ENCODE measurements at regions not wholly inside any gene's neighbourhood (a gene's known extent, or its start where the extent isn't known, plus 50 kb on each side); places are given as distances from the start of the nearest gene placed in this dataset.
A peak's percentile ranks its signal among the peaks of the same experiment; 100 is the strongest.

- DNase-seq, result no peak
- Histone ChIP-seq H3K4me3 (ENCODE audit: low read length) (no peak overlapping the region), H3K27ac (ENCODE audit: low read length) (no peak overlapping the region), H3K9me3 (replicated peaks; ENCODE audit: control insufficient read depth, low read depth, low read length) (no peaks in the 10 kb centered on the region), H3K27me3 (ENCODE audit: control insufficient read depth, insufficient read depth, low read length) (no peaks in the 10 kb centered on the region), H3K4me1 (ENCODE audit: control insufficient read depth, insufficient read depth, low read length) (no peaks in the 10 kb centered on the region), H3K36me3 (ENCODE audit: control insufficient read depth, insufficient read depth, low read length) (no peaks in the 10 kb centered on the region)
- WGBS (ENCODE audit: insufficient coverage), result 76% methylated on average over 2 of the region's 3 CpGs
These were observed 248.8 kb downstream of the SUDS3 start for GRCh38 chr12:118625050-118625675.

- peak; percentile 6 for DNase-seq
These were observed 256.7 kb downstream of the SUDS3 start for GRCh38 chr12:118633071-118633470.

GRCh38 chr12:118635276-118635675 lies 258.9 kb downstream of the SUDS3 start:
- Histone ChIP-seq H3K9me3 (replicated peaks; ENCODE audit: control insufficient read depth, low read depth, low read length) (no peaks in the 10 kb centered on the region), H3K36me3 (ENCODE audit: control insufficient read depth, insufficient read depth, low read length) (no peaks in the 10 kb centered on the region), H3K4me1 (ENCODE audit: control insufficient read depth, insufficient read depth, low read length) (no peaks in the 10 kb centered on the region), H3K27ac (ENCODE audit: low read length) (no peak overlapping the region), H3K4me3 (ENCODE audit: low read length) (no peak overlapping the region), H3K27me3 (ENCODE audit: control insufficient read depth, insufficient read depth, low read length) (no peaks in the 10 kb centered on the region)
- DNase-seq, result no peak
- WGBS (ENCODE audit: insufficient coverage), result no CpG with 5 or more reads among the region's 3 CpGs

More at GRCh38 chr12:118633071-118633470, 256.7 kb downstream of the SUDS3 start:
- Histone ChIP-seq H3K27me3 (ENCODE audit: control insufficient read depth, insufficient read depth, low read length) (no peaks in the 10 kb centered on the region), H3K27ac (ENCODE audit: low read length) (no peak overlapping the region), H3K36me3 (ENCODE audit: control insufficient read depth, insufficient read depth, low read length) (no peaks in the 10 kb centered on the region), H3K9me3 (replicated peaks; ENCODE audit: control insufficient read depth, low read depth, low read length) (no peaks in the 10 kb centered on the region), H3K4me1 (ENCODE audit: control insufficient read depth, insufficient read depth, low read length) (no peaks in the 10 kb centered on the region), H3K4me3 (ENCODE audit: low read length) (no peak overlapping the region)
- WGBS (ENCODE audit: insufficient coverage), result no CpG with 5 or more reads among the region's 4 CpGs

GRCh38 chr12:118637767-118638370 lies 261.5 kb downstream of the SUDS3 start:
- Histone ChIP-seq H3K9me3 (replicated peaks; ENCODE audit: control insufficient read depth, low read depth, low read length) (no peaks in the 10 kb centered on the region), H3K4me1 (ENCODE audit: control insufficient read depth, insufficient read depth, low read length) (no peaks in the 10 kb centered on the region), H3K27me3 (ENCODE audit: control insufficient read depth, insufficient read depth, low read length) (no peaks in the 10 kb centered on the region), H3K4me3 (ENCODE audit: low read length) (no peak overlapping the region), H3K36me3 (ENCODE audit: control insufficient read depth, insufficient read depth, low read length) (no peaks in the 10 kb centered on the region), H3K27ac (ENCODE audit: low read length) (no peak overlapping the region)
- no peak for DNase-seq
- WGBS (ENCODE audit: insufficient coverage), result 62% methylated on average over 4 of the region's 7 CpGs

GRCh38 chr12:118641249-118641648 lies 264.9 kb downstream of the SUDS3 start:
- Histone ChIP-seq H3K36me3 (ENCODE audit: control insufficient read depth, insufficient read depth, low read length) (no peaks in the 10 kb centered on the region), H3K4me3 (ENCODE audit: low read length) (no peak overlapping the region), H3K9me3 (replicated peaks; ENCODE audit: control insufficient read depth, low read depth, low read length) (no peaks in the 10 kb centered on the region), H3K27ac (ENCODE audit: low read length) (no peak overlapping the region), H3K4me1 (ENCODE audit: control insufficient read depth, insufficient read depth, low read length) (no peaks in the 10 kb centered on the region), H3K27me3 (ENCODE audit: control insufficient read depth, insufficient read depth, low read length) (no peaks in the 10 kb centered on the region)
- no peak for DNase-seq
- WGBS (ENCODE audit: insufficient coverage), result 40% methylated on average over 1 of the region's 3 CpGs

- no peaks in the 10 kb centered on the region for H3K9me3 ChIP-seq (replicated peaks; ENCODE audit: control insufficient read depth, low read depth, low read length)
- H3K4me1 ChIP-seq (ENCODE audit: control insufficient read depth, insufficient read depth, low read length), result no peaks in the 10 kb centered on the region
- H3K27ac ChIP-seq (ENCODE audit: low read length), result no peak overlapping the region
- H3K36me3 ChIP-seq (ENCODE audit: control insufficient read depth, insufficient read depth, low read length), result no peaks in the 10 kb centered on the region
- WGBS (ENCODE audit: insufficient coverage), result 5% methylated on average over 2 of the region's 3 CpGs
- H3K27me3 ChIP-seq (ENCODE audit: control insufficient read depth, insufficient read depth, low read length), result no peaks in the 10 kb centered on the region
- peak; percentile 31 for DNase-seq
- H3K4me3 ChIP-seq (ENCODE audit: low read length), result no peak overlapping the region
These were observed 268.9 kb downstream of the SUDS3 start for GRCh38 chr12:118645219-118645618.

GRCh38 chr12:118649765-118650585 lies 273.6 kb downstream of the SUDS3 start:
- WGBS (ENCODE audit: insufficient coverage), result 79% methylated on average over 17 of the region's 19 CpGs
- Histone ChIP-seq H3K4me3 (ENCODE audit: low read length) (no peak overlapping the region), H3K4me1 (ENCODE audit: control insufficient read depth, insufficient read depth, low read length) (no peaks in the 10 kb centered on the region), H3K27me3 (ENCODE audit: control insufficient read depth, insufficient read depth, low read length) (no peaks in the 10 kb centered on the region), H3K36me3 (ENCODE audit: control insufficient read depth, insufficient read depth, low read length) (no peaks in the 10 kb centered on the region), H3K9me3 (replicated peaks; ENCODE audit: control insufficient read depth, low read depth, low read length) (no peaks in the 10 kb centered on the region), H3K27ac (ENCODE audit: low read length) (no peak overlapping the region)
- no peak for DNase-seq

- DNase-seq, result no peak
- no peaks in the 10 kb centered on the region for H3K27me3 ChIP-seq (ENCODE audit: control insufficient read depth, insufficient read depth, low read length)
- no peaks in the 10 kb centered on the region for H3K36me3 ChIP-seq (ENCODE audit: control insufficient read depth, insufficient read depth, low read length)
- H3K27ac ChIP-seq (ENCODE audit: low read length), result no peak overlapping the region
- 97% methylated on average over 7 of the region's 7 CpGs for WGBS (ENCODE audit: insufficient coverage)
- no peaks in the 10 kb centered on the region for H3K4me1 ChIP-seq (ENCODE audit: control insufficient read depth, insufficient read depth, low read length)
- H3K4me3 ChIP-seq (ENCODE audit: low read length), result no peak overlapping the region
- H3K9me3 ChIP-seq (replicated peaks; ENCODE audit: control insufficient read depth, low read depth, low read length), result no peaks in the 10 kb centered on the region
These were observed 274.2 kb downstream of the SUDS3 start for GRCh38 chr12:118650586-118650960.

- no peak for DNase-seq
- Histone ChIP-seq H3K4me3 (ENCODE audit: low read length) (no peak overlapping the region), H3K36me3 (ENCODE audit: control insufficient read depth, insufficient read depth, low read length) (no peaks in the 10 kb centered on the region), H3K9me3 (replicated peaks; ENCODE audit: control insufficient read depth, low read depth, low read length) (no peaks in the 10 kb centered on the region), H3K27me3 (ENCODE audit: control insufficient read depth, insufficient read depth, low read length) (no peaks in the 10 kb centered on the region), H3K4me1 (ENCODE audit: control insufficient read depth, insufficient read depth, low read length) (no peaks in the 10 kb centered on the region), H3K27ac (ENCODE audit: low read length) (no peak overlapping the region)
- WGBS (ENCODE audit: insufficient coverage), result 40% methylated on average over 1 of the region's 2 CpGs
These were observed 275.1 kb downstream of the SUDS3 start for GRCh38 chr12:118651487-118651886.

GRCh38 chr12:118655588-118655987 lies 279.2 kb downstream of the SUDS3 start:
- no peak for DNase-seq
- WGBS (ENCODE audit: insufficient coverage), result no CpG with 5 or more reads among the region's 1 CpG
- Histone ChIP-seq H3K27me3 (ENCODE audit: control insufficient read depth, insufficient read depth, low read length) (no peaks in the 10 kb centered on the region), H3K9me3 (replicated peaks; ENCODE audit: control insufficient read depth, low read depth, low read length) (no peaks in the 10 kb centered on the region), H3K36me3 (ENCODE audit: control insufficient read depth, insufficient read depth, low read length) (no peaks in the 10 kb centered on the region), H3K4me1 (ENCODE audit: control insufficient read depth, insufficient read depth, low read length) (no peaks in the 10 kb centered on the region), H3K4me3 (ENCODE audit: low read length) (no peak overlapping the region), H3K27ac (ENCODE audit: low read length) (no peak overlapping the region)
